Fibroblast of lung (primary cell): ENCODE measurements at regions not wholly inside any gene's neighbourhood (a gene's known extent, or its start where the extent isn't known, plus 50 kb on each side); places are given as distances from the start of the nearest gene placed in this dataset.
A peak's percentile ranks its signal among the peaks of the same experiment; 100 is the strongest.

Experiments
- DNase-seq, 2 donors: peaks; one replicate each; pipeline versions ENCODE4 v3.0.0 to v3.0.0-alpha.2; 2010; ENCODE audit warnings: low read depth in 2 of 2
- H2AFZ ChIP-seq: 2 replicates; pipeline ENCODE4 v1.5.1; 2012; ENCODE audit warnings: low read length, control low read depth, inconsistent platforms
- H3K27ac ChIP-seq: 2 replicates; pipeline ENCODE4 v1.5.1; 2011; ENCODE audit warnings: low read length, control low read depth; ENCODE audit not compliant: insufficient read depth
- H3K27me3 ChIP-seq: 2 replicates; pipeline ENCODE4 v1.5.1; 2011; ENCODE audit warnings: mild to moderate bottlenecking, low read length; ENCODE audit not compliant: control insufficient read depth, insufficient read depth
- H3K36me3 ChIP-seq: 2 replicates; pipeline ENCODE4 v1.5.1; 2011; ENCODE audit warnings: low read length; ENCODE audit not compliant: control insufficient read depth, insufficient read depth
- H3K4me1 ChIP-seq: 2 replicates; pipeline ENCODE4 v1.5.1; 2011; ENCODE audit warnings: low read length; ENCODE audit not compliant: control insufficient read depth, insufficient read depth; ENCODE audit errors: extremely low read depth
- H3K4me2 ChIP-seq: 2 replicates; pipeline ENCODE4 v1.5.1; 2011; ENCODE audit warnings: low read length, control low read depth; ENCODE audit not compliant: insufficient read depth; ENCODE audit errors: extremely low read depth
- H3K4me3 ChIP-seq, 4 experiments: fragments of 200-600 bp in 1 of 4; sonication (generic) in 1 of 4; replicated peaks in 1 of 4; 2 replicates each; pipeline ENCODE4 v1.5.1; 2011 to 2016; ENCODE audit warnings: low read length in 4 of 4, low read depth in 3 of 4, mild to moderate bottlenecking in 3 of 4, control low read depth in 2 of 4, inconsistent platforms in 1 of 4, mixed read lengths in 1 of 4; ENCODE audit not compliant: insufficient read depth in 1 of 4; ENCODE audit errors: control extremely low read depth in 1 of 4
- H3K79me2 ChIP-seq: 2 replicates; pipeline ENCODE4 v1.5.1; 2012; ENCODE audit warnings: mild to moderate bottlenecking, low read length, inconsistent platforms; ENCODE audit not compliant: control insufficient read depth, insufficient read depth
- H3K9ac ChIP-seq: 2 replicates; pipeline ENCODE4 v1.5.1; 2011; ENCODE audit warnings: mild to moderate bottlenecking, low read length, control low read depth; ENCODE audit not compliant: insufficient read depth
- H3K9me3 ChIP-seq: 2 replicates; pipeline ENCODE4 v1.5.1; 2012; ENCODE audit warnings: low read depth, low read length; ENCODE audit not compliant: control insufficient read depth, insufficient read depth
- H4K20me1 ChIP-seq: 2 replicates; pipeline ENCODE4 v1.5.1; 2011; ENCODE audit warnings: low read length; ENCODE audit not compliant: control insufficient read depth, insufficient read depth; ENCODE audit errors: extremely low read depth
- EZH2 ChIP-seq: IDR thresholded peaks from 2 replicates; pipeline ENCODE4 v1.5.1; 2012; ENCODE audit warnings: low read length, control low read depth, mild to moderate bottlenecking; ENCODE audit errors: missing control alignments
- TF ChIP-seq, protein P1 (sequence below), 2 donors: IDR thresholded peaks in 1 of 2; conservative IDR thresholded peaks in 1 of 2; 1 replicate in 1 of 2; 2 replicates in 1 of 2; pipeline ENCODE4 v1.5.1; 2011 to 2012; ENCODE audit warnings: low read length in 2 of 2, control low read depth in 1 of 2, inconsistent platforms in 1 of 2, low read depth in 1 of 2, mild to moderate bottlenecking in 1 of 2

DNA sequence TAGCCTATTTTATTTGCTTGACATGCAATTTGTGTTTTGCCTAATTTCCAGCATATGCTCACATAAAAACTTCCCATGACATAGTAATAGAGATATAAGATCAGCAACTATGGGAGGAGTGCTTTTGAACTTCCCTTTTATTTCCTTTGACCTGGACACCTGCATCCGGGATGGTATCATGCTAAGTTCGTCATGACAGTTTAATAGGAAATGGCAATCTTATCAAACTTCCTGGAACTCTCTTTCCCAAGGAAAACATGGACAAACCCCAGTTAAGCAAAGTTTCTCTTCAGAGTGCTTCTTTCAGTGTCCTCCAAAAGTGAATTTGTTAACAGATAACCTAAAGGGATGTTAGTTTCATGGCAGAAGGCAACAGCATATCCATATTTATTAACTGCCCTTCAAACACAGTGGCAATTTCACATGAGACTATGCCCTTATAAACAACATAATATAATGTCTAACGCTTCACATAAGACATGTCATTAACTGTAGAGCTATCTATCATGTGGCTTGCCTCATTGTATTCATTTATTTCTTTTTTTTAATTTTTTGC lies 474.7 kb upstream of the SEMA3A start:
- H3K4me1 ChIP-seq = no peaks in the 10 kb centered on the region
- no peak overlapping the region for H3K9ac ChIP-seq
- H3K79me2 ChIP-seq = no peaks in the 10 kb centered on the region
- H3K4me2 ChIP-seq = no peak overlapping the region
- H3K9me3 ChIP-seq = no peaks in the 10 kb centered on the region
- H4K20me1 ChIP-seq = no peaks in the 10 kb centered on the region
- H3K27me3 ChIP-seq = no peaks in the 10 kb centered on the region
- H3K4me3 ChIP-seq = no peak overlapping the region
- DNase-seq = no peak
- no peaks in the 10 kb centered on the region for H3K36me3 ChIP-seq
- TF ChIP-seq, protein P1, sequence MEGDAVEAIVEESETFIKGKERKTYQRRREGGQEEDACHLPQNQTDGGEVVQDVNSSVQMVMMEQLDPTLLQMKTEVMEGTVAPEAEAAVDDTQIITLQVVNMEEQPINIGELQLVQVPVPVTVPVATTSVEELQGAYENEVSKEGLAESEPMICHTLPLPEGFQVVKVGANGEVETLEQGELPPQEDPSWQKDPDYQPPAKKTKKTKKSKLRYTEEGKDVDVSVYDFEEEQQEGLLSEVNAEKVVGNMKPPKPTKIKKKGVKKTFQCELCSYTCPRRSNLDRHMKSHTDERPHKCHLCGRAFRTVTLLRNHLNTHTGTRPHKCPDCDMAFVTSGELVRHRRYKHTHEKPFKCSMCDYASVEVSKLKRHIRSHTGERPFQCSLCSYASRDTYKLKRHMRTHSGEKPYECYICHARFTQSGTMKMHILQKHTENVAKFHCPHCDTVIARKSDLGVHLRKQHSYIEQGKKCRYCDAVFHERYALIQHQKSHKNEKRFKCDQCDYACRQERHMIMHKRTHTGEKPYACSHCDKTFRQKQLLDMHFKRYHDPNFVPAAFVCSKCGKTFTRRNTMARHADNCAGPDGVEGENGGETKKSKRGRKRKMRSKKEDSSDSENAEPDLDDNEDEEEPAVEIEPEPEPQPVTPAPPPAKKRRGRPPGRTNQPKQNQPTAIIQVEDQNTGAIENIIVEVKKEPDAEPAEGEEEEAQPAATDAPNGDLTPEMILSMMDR (conservative IDR thresholded peaks at IDR 0.05 in 1 of 2, IDR thresholded peaks at IDR 0.05 in 1 of 2; ENCODE audit: low read depth in 1 of 2, low read length in 2 of 2) = no peak
- TF ChIP-seq EZH2 = no peak
- no peak overlapping the region for H3K27ac ChIP-seq
- no peak overlapping the region for H2AFZ ChIP-seq

DNA sequence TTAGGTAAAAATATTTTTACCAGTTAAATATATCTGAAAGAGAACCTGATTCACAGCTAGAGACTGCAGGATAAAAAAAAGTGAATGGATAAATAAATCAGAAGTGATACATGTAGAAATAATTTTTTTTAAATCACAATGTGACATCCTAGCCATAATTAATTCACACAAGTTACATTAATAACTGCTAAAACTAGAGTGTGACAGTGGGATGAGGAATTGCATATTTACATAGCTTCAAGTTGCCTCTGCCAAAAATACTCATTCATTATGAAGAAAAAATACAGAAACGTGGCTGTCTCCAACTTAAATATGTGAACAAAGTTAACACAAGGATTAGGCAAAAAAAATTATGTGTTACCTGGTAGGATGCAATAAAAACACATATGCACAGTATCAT lies 473.5 kb upstream of the SEMA3A start:
- Histone ChIP-seq H3K27me3 (no peaks in the 10 kb centered on the region), H3K4me3 (no peak overlapping the region), H2AFZ (no peak overlapping the region), H3K27ac (no peak overlapping the region), H3K9me3 (no peaks in the 10 kb centered on the region), H3K36me3 (no peaks in the 10 kb centered on the region), H3K4me2 (no peak overlapping the region), H4K20me1 (no peaks in the 10 kb centered on the region), H3K9ac (no peak overlapping the region), H3K4me1 (no peaks in the 10 kb centered on the region), H3K79me2 (no peaks in the 10 kb centered on the region)
- DNase-seq = peak in 1 of 2 donors; percentile 60
- no peak for TF ChIP-seq EZH2
- TF ChIP-seq, protein P1 (conservative IDR thresholded peaks at IDR 0.05 in 1 of 2, IDR thresholded peaks at IDR 0.05 in 1 of 2; ENCODE audit: low read depth in 1 of 2, low read length in 2 of 2) = no peak

DNA sequence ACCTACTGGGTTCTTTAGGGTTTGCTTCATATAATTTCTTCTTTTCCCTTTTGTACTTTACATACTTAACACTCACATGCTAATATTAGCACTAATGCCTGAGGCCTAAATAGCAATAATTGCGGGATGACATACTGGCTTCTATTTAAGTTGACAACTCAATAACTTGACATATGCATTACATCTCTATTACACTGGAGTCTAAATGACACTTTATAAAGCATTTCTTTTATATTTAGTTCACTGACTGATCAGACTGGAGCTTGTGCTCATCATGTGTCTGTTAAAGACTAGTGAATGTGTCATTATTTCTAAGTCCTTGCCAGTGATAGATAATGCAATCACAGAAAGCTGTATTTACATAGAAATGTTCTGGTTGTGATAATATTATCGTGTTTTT lies 472.1 kb upstream of the SEMA3A start:
- no peak overlapping the region for H3K4me2 ChIP-seq

More for the DNA sequence above, 472.1 kb upstream of the SEMA3A start:
- Histone ChIP-seq H3K79me2 (no peaks in the 10 kb centered on the region), H3K36me3 (no peaks in the 10 kb centered on the region), H3K27me3 (no peaks in the 10 kb centered on the region), H4K20me1 (no peaks in the 10 kb centered on the region), H3K27ac (no peak overlapping the region), H3K4me1 (no peaks in the 10 kb centered on the region), H3K9me3 (no peaks in the 10 kb centered on the region), H3K9ac (no peak overlapping the region), H3K4me3 (no peak overlapping the region), H2AFZ (no peak overlapping the region)
- DNase-seq = no peak
- TF ChIP-seq, protein P1 (conservative IDR thresholded peaks at IDR 0.05 in 1 of 2, IDR thresholded peaks at IDR 0.05 in 1 of 2; ENCODE audit: low read depth in 1 of 2, low read length in 2 of 2) = no peak
- TF ChIP-seq EZH2 = no peak
